ENCODE measurements at regions not wholly inside any gene's neighbourhood (a gene's known extent, or its start where the extent isn't known, plus 50 kb on each side); places are given as distances from the start of the nearest gene placed in this dataset.

DNA sequence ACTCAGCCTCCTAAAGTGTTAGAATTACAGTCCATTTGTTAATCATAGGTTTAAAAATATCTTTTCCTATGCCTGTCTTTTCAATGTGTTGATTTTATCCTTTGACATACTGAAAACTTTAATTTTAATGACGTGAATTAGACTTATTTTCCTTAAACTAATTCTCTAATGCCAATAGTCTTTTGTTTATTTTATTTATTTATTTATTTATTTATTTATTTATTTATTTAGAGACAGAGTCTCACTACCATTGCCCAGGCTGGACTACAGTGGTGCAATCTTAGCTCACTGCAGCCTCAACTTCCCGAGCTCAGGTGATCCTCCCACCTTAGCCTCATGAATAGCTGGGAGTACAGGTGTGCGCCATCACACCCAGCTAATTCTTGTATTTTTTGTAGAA lies 694.5 kb downstream of the TRHDE start:
- Histone ChIP-seq H3K9me3 (ENCODE audit: control extremely low read depth in 1 of 3, control insufficient read depth in 2 of 3, insufficient read depth in 1 of 3, low read length in 2 of 3) (no peaks in the 10 kb centered on the region), H3K36me3 (replicated peaks in 1 of 2; ENCODE audit: control extremely low read depth in 1 of 2, control insufficient read depth in 1 of 2, extremely low read depth in 1 of 2, insufficient read depth in 2 of 2, low read length in 1 of 2) (no peaks in the 10 kb centered on the region), H3K4me3 (ENCODE audit: control extremely low read depth in 1 of 5, extremely low read depth in 1 of 5, insufficient read depth in 1 of 5, low read depth in 2 of 5, low read length in 4 of 5) (no peak overlapping the region), H3K9ac (ENCODE audit: low read length) (no peak overlapping the region), H3K79me2 (ENCODE audit: control insufficient read depth, insufficient read depth, low read length) (no peaks in the 10 kb centered on the region), H4K20me1 (ENCODE audit: control insufficient read depth, insufficient read depth, low read length, poor library complexity, severe bottlenecking) (no peaks in the 10 kb centered on the region), H3K4me2 (replicated peaks; ENCODE audit: low read depth, low read length, poor library complexity, severe bottlenecking) (no peak overlapping the region), H2AFZ (ENCODE audit: insufficient read depth, low read depth, low read length, poor library complexity, severe bottlenecking) (no peak overlapping the region), H3K4me1 (ENCODE audit: control insufficient read depth in 2 of 2, insufficient read depth in 2 of 2, low read length in 2 of 2) (no peaks in the 10 kb centered on the region), H3K27ac (ENCODE audit: low read length in 2 of 2) (no peak overlapping the region), H3K27me3 (replicated peaks in 1 of 4; ENCODE audit: control extremely low read depth in 1 of 4, control insufficient read depth in 3 of 4, insufficient read depth in 4 of 4, low read length in 3 of 4) (no peaks in the 10 kb centered on the region)
- DNase-seq, result no peak
- WGBS (ENCODE audit: insufficient coverage), result 100% methylated on average over 1 of the region's 3 CpGs
- H3K4me1 Mint-ChIP-seq, result no peaks in the 10 kb centered on the region
- H3K27me3 Mint-ChIP-seq, result no peaks in the 10 kb centered on the region
- no peak for TF ChIP-seq EZH2 (IDR thresholded peaks at IDR 0.05; ENCODE audit: borderline replicate concordance, insufficient read depth, low read depth, low read length, poor library complexity, severe bottlenecking)
- TF ChIP-seq, protein P1, sequence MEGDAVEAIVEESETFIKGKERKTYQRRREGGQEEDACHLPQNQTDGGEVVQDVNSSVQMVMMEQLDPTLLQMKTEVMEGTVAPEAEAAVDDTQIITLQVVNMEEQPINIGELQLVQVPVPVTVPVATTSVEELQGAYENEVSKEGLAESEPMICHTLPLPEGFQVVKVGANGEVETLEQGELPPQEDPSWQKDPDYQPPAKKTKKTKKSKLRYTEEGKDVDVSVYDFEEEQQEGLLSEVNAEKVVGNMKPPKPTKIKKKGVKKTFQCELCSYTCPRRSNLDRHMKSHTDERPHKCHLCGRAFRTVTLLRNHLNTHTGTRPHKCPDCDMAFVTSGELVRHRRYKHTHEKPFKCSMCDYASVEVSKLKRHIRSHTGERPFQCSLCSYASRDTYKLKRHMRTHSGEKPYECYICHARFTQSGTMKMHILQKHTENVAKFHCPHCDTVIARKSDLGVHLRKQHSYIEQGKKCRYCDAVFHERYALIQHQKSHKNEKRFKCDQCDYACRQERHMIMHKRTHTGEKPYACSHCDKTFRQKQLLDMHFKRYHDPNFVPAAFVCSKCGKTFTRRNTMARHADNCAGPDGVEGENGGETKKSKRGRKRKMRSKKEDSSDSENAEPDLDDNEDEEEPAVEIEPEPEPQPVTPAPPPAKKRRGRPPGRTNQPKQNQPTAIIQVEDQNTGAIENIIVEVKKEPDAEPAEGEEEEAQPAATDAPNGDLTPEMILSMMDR (IDR thresholded peaks at IDR 0.05), result no peak
- POLR2A ChIA-PET, result no interaction called here
- no peak overlapping the region for H3K4me3 Mint-ChIP-seq
- H3K9me3 Mint-ChIP-seq (ENCODE audit: insufficient read depth), result peaks cover 5% of the 10 kb centered on the region
- no peak overlapping the region for H3K27ac Mint-ChIP-seq
- intact Hi-C loops (cut with micrococcal nuclease), result no loop called here
- CTCF ChIA-PET, result no interaction called here
- ATAC-seq (ENCODE audit: low read depth), result no peak

DNA sequence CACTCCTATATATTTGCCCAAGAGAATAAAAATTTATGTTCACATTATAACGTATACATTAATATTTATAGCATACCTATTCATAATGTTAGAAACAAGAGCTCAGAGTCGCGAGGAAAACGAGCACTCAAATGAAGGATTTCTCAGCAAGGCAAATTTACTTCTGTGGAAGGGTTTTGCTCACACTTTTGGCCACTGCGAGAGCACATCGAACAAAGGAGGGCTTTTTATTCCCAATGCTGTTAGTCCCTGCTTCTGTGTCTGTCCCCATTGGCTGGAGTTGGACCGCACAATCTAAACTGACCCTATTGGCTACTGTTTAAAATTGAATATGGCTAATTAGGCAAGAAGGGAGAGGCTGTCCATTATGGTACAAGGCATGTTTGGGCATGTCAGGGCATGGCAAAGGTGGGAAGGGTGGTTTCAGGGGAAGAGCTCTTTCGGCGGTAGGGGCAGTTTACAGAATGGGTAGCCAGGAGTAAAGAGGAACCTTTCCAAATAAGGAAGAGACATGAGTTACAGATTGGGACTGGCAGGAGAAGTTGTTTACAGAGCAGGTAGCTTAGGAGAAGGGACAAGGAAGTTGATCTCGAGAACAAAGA lies 702.9 kb downstream of the TRHDE start:
- CTCF ChIA-PET, result no interaction called here
- no peak overlapping the region for H2AFZ ChIP-seq (ENCODE audit: insufficient read depth, low read depth, low read length, poor library complexity, severe bottlenecking)
- ATAC-seq (ENCODE audit: low read depth) (no peak), DNase-seq (no peak)
- H4K20me1 ChIP-seq (ENCODE audit: control insufficient read depth, insufficient read depth, low read length, poor library complexity, severe bottlenecking), result no peaks in the 10 kb centered on the region
- Mint-ChIP-seq H3K4me3 (no peak overlapping the region), H3K9me3 (ENCODE audit: insufficient read depth) (peaks cover 9% of the 10 kb centered on the region), H3K27ac (no peak overlapping the region), H3K4me1 (no peaks in the 10 kb centered on the region), H3K27me3 (no peaks in the 10 kb centered on the region)
- 92% methylated on average over 6 of the region's 10 CpGs for WGBS (ENCODE audit: insufficient coverage)
- H3K4me3 ChIP-seq (ENCODE audit: control extremely low read depth in 1 of 5, extremely low read depth in 1 of 5, insufficient read depth in 1 of 5, low read depth in 2 of 5, low read length in 4 of 5), result no peak overlapping the region
- intact Hi-C loops (cut with micrococcal nuclease), result no loop called here
- no peak overlapping the region for H3K4me2 ChIP-seq (replicated peaks; ENCODE audit: low read depth, low read length, poor library complexity, severe bottlenecking)
- no peak overlapping the region for H3K9ac ChIP-seq (ENCODE audit: low read length)
- no peaks in the 10 kb centered on the region for H3K27me3 ChIP-seq (replicated peaks in 1 of 4; ENCODE audit: control extremely low read depth in 1 of 4, control insufficient read depth in 3 of 4, insufficient read depth in 4 of 4, low read length in 3 of 4)
- TF ChIP-seq, protein P1 (IDR thresholded peaks at IDR 0.05), result no peak
- no peak for TF ChIP-seq EZH2 (IDR thresholded peaks at IDR 0.05; ENCODE audit: borderline replicate concordance, insufficient read depth, low read depth, low read length, poor library complexity, severe bottlenecking)
- no peaks in the 10 kb centered on the region for H3K79me2 ChIP-seq (ENCODE audit: control insufficient read depth, insufficient read depth, low read length)
- POLR2A ChIA-PET, result no interaction called here
- no peak overlapping the region for H3K27ac ChIP-seq (ENCODE audit: low read length in 2 of 2)
- no peaks in the 10 kb centered on the region for H3K4me1 ChIP-seq (ENCODE audit: control insufficient read depth in 2 of 2, insufficient read depth in 2 of 2, low read length in 2 of 2)
- peaks cover 0 to 4% (median 4%) of the 10 kb centered on the region in 3 donors for H3K9me3 ChIP-seq (ENCODE audit: control extremely low read depth in 1 of 3, control insufficient read depth in 2 of 3, insufficient read depth in 1 of 3, low read length in 2 of 3)
- H3K36me3 ChIP-seq (replicated peaks in 1 of 2; ENCODE audit: control extremely low read depth in 1 of 2, control insufficient read depth in 1 of 2, extremely low read depth in 1 of 2, insufficient read depth in 2 of 2, low read length in 1 of 2), result no peaks in the 10 kb centered on the region

All from B cell (primary cell).